Prostate gland (tissue), 2 donors: ENCODE measurements at regions not wholly inside any gene's neighbourhood (a gene's known extent, or its start where the extent isn't known, plus 50 kb on each side); places are given as distances from the start of the nearest gene placed in this dataset.

ENCODE experiments used
- POLR2A ChIP-seq: fragments of 450-650 bp; IDR thresholded peaks from one replicate; pipeline ENCODE4 v1.6.1; 2016; ENCODE audit warnings: antibody characterized with exemption, mild to moderate bottlenecking
- TF ChIP-seq, protein P1 (sequence below), 4 experiments: fragments of 200-600 bp in 2 of 4; fragments of 450-650 bp in 2 of 4; sonication (generic) in 2 of 4; IDR thresholded peaks; 1 replicate in 3 of 4; 2 replicates in 1 of 4; pipeline ENCODE4 v1.5.1; 2016 to 2019; ENCODE audit warnings: antibody characterized with exemption in 4 of 4, mild to moderate bottlenecking in 2 of 4, moderate library complexity in 2 of 4

DNA sequence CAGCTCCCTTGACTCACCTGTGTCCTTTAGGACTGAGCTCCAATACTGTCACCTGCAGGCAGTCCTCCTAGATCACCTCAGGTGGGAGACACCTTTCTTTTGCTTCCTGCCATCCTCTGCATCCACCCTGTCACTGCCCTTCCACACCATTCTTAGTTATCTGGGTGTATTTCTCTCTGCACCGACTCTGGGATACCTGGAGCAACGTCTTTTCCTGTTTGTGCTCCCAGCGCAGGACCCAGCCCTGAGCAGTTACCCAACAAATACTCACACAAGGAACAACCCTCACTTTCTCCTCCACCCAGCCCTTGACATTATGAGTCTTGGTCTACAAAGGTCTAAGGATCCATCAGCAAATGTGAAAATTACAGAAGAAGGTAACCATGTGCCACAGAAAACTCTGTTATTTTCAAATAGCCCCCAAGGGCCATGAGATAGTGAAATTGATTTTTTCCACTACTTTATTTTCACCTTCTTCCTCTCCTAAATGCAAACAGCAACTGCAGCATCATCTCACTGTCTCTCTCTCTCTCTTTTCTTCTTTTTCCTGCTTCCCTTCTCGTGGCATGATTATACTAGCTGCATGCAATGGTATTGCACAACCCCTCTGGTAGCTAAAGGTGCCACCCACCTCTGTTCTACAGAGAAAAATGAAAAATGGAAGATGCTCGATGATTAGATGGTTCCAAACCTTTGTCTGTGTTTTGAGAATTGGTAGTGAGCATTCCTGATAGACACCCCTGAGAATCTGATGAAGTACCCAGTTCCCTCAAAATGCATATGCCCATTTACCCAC is 89.0 kb downstream of the MIS18A start:
- TF ChIP-seq POLR2A = no peak
- TF ChIP-seq, protein P1, sequence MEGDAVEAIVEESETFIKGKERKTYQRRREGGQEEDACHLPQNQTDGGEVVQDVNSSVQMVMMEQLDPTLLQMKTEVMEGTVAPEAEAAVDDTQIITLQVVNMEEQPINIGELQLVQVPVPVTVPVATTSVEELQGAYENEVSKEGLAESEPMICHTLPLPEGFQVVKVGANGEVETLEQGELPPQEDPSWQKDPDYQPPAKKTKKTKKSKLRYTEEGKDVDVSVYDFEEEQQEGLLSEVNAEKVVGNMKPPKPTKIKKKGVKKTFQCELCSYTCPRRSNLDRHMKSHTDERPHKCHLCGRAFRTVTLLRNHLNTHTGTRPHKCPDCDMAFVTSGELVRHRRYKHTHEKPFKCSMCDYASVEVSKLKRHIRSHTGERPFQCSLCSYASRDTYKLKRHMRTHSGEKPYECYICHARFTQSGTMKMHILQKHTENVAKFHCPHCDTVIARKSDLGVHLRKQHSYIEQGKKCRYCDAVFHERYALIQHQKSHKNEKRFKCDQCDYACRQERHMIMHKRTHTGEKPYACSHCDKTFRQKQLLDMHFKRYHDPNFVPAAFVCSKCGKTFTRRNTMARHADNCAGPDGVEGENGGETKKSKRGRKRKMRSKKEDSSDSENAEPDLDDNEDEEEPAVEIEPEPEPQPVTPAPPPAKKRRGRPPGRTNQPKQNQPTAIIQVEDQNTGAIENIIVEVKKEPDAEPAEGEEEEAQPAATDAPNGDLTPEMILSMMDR (IDR thresholded peaks at IDR 0.05) = no peak
